Prostate gland (tissue), 2 donors: ENCODE measurements at regions not wholly inside any gene's neighbourhood (a gene's known extent, or its start where the extent isn't known, plus 50 kb on each side); places are given as distances from the start of the nearest gene placed in this dataset.

ENCODE experiments used
- CTCF ChIP-seq, 4 experiments: fragments of 200-600 bp in 2 of 4; fragments of 450-650 bp in 2 of 4; sonication (generic) in 2 of 4; IDR thresholded peaks; 1 replicate in 3 of 4; 2 replicates in 1 of 4; pipeline ENCODE4 v1.5.1; 2016 to 2019; ENCODE audit warnings: antibody characterized with exemption in 4 of 4, mild to moderate bottlenecking in 2 of 4, moderate library complexity in 2 of 4
- POLR2A ChIP-seq: fragments of 450-650 bp; IDR thresholded peaks from one replicate; pipeline ENCODE4 v1.6.1; 2016; ENCODE audit warnings: antibody characterized with exemption, mild to moderate bottlenecking
- POLR2AphosphoS5 ChIP-seq: sonication (generic); formaldehyde crosslinking; IDR thresholded peaks from one replicate; pipeline ENCODE4 v1.6.1; 2017; ENCODE audit warnings: antibody characterized with exemption

GRCh38 chr10:29734962-29735627 is 100.3 kb upstream of the SVIL start:
- TF ChIP-seq CTCF (IDR thresholded peaks at IDR 0.05) (no peak), POLR2A (no peak), POLR2AphosphoS5 (no peak)
